ENCODE measurements at regions not wholly inside any gene's neighbourhood (a gene's known extent, or its start where the extent isn't known, plus 50 kb on each side); places are given as distances from the start of the nearest gene placed in this dataset.

- Mint-ChIP-seq H3K4me1 (ENCODE audit: low read depth, unreplicated experiment) (peaks cover 6% of the 10 kb centered on the region), H3K27me3 (ENCODE audit: low read depth, unreplicated experiment) (peaks cover 53% of the 10 kb centered on the region), H3K36me3 (ENCODE audit: low read depth, unreplicated experiment) (no peaks in the 10 kb centered on the region), H3K9me3 (ENCODE audit: unreplicated experiment) (peaks cover 22% of the 10 kb centered on the region), H3K27ac (ENCODE audit: unreplicated experiment) (peak overlapping the region; percentile 8), H3K4me3 (ENCODE audit: unreplicated experiment) (no peak overlapping the region)
- Histone ChIP-seq H3K9ac (ENCODE audit: low read length) (no peak overlapping the region), H2AFZ (ENCODE audit: low read depth, low read length) (no peak overlapping the region), H3K27me3 (ENCODE audit: insufficient read depth, low read length) (no peaks in the 10 kb centered on the region), H3K9me3 (ENCODE audit: insufficient read depth, low read depth, low read length) (peaks cover 3% of the 10 kb centered on the region), H3K36me3 (ENCODE audit: insufficient read depth, low read length) (no peaks in the 10 kb centered on the region), H3K4me3 (ENCODE audit: insufficient read depth, low read depth, low read length) (no peak overlapping the region), H3K79me2 (ENCODE audit: insufficient read depth, low read length) (no peaks in the 10 kb centered on the region), H4K20me1 (ENCODE audit: insufficient read depth, low read length) (no peaks in the 10 kb centered on the region), H3K4me2 (ENCODE audit: low read length) (no peak overlapping the region), H3K4me1 (ENCODE audit: insufficient read depth, low read length) (no peaks in the 10 kb centered on the region), H3K27ac (ENCODE audit: low read depth, low read length) (no peak overlapping the region)
- no peak for FAIRE-seq
- DNase-seq (ENCODE audit: low read depth) = no peak
- TF ChIP-seq CTCF (IDR thresholded peaks at IDR 0.05; ENCODE audit: insufficient read depth, low read depth, low read length) = no peak
- TF ChIP-seq EZH2 (IDR thresholded peaks at IDR 0.05; ENCODE audit: insufficient read depth, low read length) = no peak
These were observed 105.8 kb downstream of the SOX1 start for GRCh38 chr13:112172641-112173251.

DNA sequence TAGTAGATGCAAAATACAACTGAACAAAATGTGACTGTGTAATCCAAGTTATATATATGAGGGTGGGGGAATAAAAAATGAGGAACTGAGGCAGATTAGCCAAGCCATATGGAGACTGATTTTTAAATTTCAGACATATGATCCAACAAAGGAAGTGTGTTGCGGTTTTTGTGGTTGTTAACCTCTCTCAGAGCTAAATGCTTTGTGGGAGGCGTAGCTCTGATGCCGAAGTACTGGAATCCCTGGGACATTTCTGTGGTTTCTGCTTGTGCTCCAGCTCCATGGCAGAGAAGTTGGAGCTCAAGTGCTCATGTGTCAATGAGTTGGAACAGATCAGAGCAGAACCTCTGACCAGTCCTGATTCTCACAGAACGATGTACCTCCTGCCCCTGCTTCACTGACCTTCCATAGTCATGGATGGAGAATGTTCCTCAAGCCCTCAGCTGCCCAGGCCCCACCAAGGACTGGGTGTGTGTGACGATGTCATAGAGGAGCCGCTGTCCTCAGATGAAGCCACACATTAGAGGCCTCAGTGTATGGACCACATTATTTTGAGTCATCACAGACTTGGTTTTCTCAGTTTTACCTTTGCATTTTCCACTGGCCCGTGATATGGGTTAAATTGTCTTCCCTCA lies 107.6 kb downstream of the SOX1 start:
- H4K20me1 ChIP-seq (ENCODE audit: insufficient read depth, low read length) = no peaks in the 10 kb centered on the region
- H3K4me3 ChIP-seq (ENCODE audit: insufficient read depth, low read depth, low read length) = no peak overlapping the region
- DNase-seq (ENCODE audit: low read depth) (no peak), FAIRE-seq (no peak)
- Mint-ChIP-seq H3K36me3 (ENCODE audit: low read depth, unreplicated experiment) (no peaks in the 10 kb centered on the region), H3K4me1 (ENCODE audit: low read depth, unreplicated experiment) (peaks cover 6% of the 10 kb centered on the region), H3K27me3 (ENCODE audit: low read depth, unreplicated experiment) (peaks cover 48% of the 10 kb centered on the region), H3K4me3 (ENCODE audit: unreplicated experiment) (no peak overlapping the region), H3K9me3 (ENCODE audit: unreplicated experiment) (peaks cover 25% of the 10 kb centered on the region), H3K27ac (ENCODE audit: unreplicated experiment) (peak overlapping the region; percentile 4)
- H3K36me3 ChIP-seq (ENCODE audit: insufficient read depth, low read length) = no peaks in the 10 kb centered on the region
- H3K27me3 ChIP-seq (ENCODE audit: insufficient read depth, low read length) = no peaks in the 10 kb centered on the region
- no peaks in the 10 kb centered on the region for H3K79me2 ChIP-seq (ENCODE audit: insufficient read depth, low read length)
- peaks cover 7% of the 10 kb centered on the region for H3K9me3 ChIP-seq (ENCODE audit: insufficient read depth, low read depth, low read length)
- no peak overlapping the region for H2AFZ ChIP-seq (ENCODE audit: low read depth, low read length)
- H3K27ac ChIP-seq (ENCODE audit: low read depth, low read length) = no peak overlapping the region
- no peak for TF ChIP-seq EZH2 (IDR thresholded peaks at IDR 0.05; ENCODE audit: insufficient read depth, low read length)
- no peak for TF ChIP-seq CTCF (IDR thresholded peaks at IDR 0.05; ENCODE audit: insufficient read depth, low read depth, low read length)
- H3K4me2 ChIP-seq (ENCODE audit: low read length) = no peak overlapping the region
- H3K4me1 ChIP-seq (ENCODE audit: insufficient read depth, low read length) = no peaks in the 10 kb centered on the region
- no peak overlapping the region for H3K9ac ChIP-seq (ENCODE audit: low read length)

All from astrocyte (in vitro differentiated cells and primary cell).